Duodenal mucosa (tissue), 2 donors: ENCODE measurements at regions not wholly inside any gene's neighbourhood (a gene's known extent, or its start where the extent isn't known, plus 50 kb on each side); places are given as distances from the start of the nearest gene placed in this dataset.
"Not testable (repeated sequence)": the region's sequence is repeated elsewhere in the genome, so short reads cannot be mapped to it uniquely, and the experiment has no call there.

Experiments used
- H3K27ac ChIP-seq: one replicate; pipeline ENCODE4 v1.7.0; 2013; ENCODE audit warnings: low read depth, low read length
- H3K27me3 ChIP-seq, 2 donors: one replicate each; pipeline ENCODE4 v1.7.0; 2013; ENCODE audit warnings: low read length in 2 of 2, control low read depth in 1 of 2; ENCODE audit not compliant: insufficient read depth in 2 of 2, control insufficient read depth in 1 of 2
- H3K36me3 ChIP-seq, 2 donors: one replicate each; pipeline ENCODE4 v1.7.0; 2013; ENCODE audit warnings: low read length in 2 of 2, control low read depth in 1 of 2; ENCODE audit not compliant: insufficient read depth in 2 of 2, control insufficient read depth in 1 of 2
- H3K4me1 ChIP-seq, 2 donors: one replicate each; pipeline ENCODE4 v1.7.0; 2013; ENCODE audit warnings: low read length in 2 of 2, control low read depth in 1 of 2; ENCODE audit not compliant: insufficient read depth in 2 of 2, control insufficient read depth in 1 of 2
- H3K4me3 ChIP-seq, 2 donors: one replicate each; pipeline ENCODE4 v1.7.0; 2013; ENCODE audit warnings: low read length in 2 of 2, low read depth in 1 of 2
- H3K9ac ChIP-seq, 2 donors: one replicate each; pipeline ENCODE4 v1.7.0; 2013; ENCODE audit warnings: low read length in 2 of 2, low read depth in 1 of 2
- H3K9me3 ChIP-seq, 2 donors: one replicate each; pipeline ENCODE4 v1.7.0; 2013; ENCODE audit warnings: low read length in 2 of 2, control low read depth in 1 of 2; ENCODE audit not compliant: control insufficient read depth in 1 of 2

DNA sequence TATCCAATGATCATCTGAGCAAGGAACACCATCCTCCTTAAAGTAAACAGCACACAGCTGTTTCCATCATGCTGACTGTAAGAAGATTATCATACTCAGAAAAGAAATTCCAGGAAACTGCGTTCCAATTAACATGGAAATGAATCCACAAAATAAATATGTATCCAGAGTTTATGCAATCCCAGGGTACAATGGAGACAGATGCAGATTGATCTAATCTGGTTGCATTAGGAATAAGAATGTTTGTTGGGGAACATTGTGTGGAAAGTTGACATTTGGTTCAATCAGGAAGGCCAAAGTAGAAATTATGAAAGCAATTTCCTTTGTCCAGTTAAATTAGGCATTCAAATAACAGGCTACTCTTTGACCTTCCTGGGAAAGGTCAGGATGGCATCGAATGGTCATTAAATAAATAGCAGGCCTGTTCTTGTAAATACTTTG lies 236.9 kb upstream of the AMIGO2 start:
- H3K9ac ChIP-seq, result no peak overlapping the region
- H3K9me3 ChIP-seq, result no peaks in the 10 kb centered on the region
- H3K4me3 ChIP-seq, result no peak overlapping the region
- no peaks in the 10 kb centered on the region for H3K36me3 ChIP-seq
- no peaks in the 10 kb centered on the region for H3K27me3 ChIP-seq
- H3K4me1 ChIP-seq, result peaks cover 4 to 9% of the 10 kb centered on the region in 2 donors
- H3K27ac ChIP-seq, result no peak overlapping the region

GRCh38 chr12:47314996-47315395 lies 235.2 kb upstream of the AMIGO2 start:
- Histone ChIP-seq H3K9ac (no peak overlapping the region), H3K36me3 (no peaks in the 10 kb centered on the region), H3K27me3 (no peaks in the 10 kb centered on the region), H3K27ac (no peak overlapping the region), H3K4me3 (no peak overlapping the region), H3K9me3 (no peaks in the 10 kb centered on the region), H3K4me1 (peaks cover 4 to 9% of the 10 kb centered on the region in 2 donors)

DNA sequence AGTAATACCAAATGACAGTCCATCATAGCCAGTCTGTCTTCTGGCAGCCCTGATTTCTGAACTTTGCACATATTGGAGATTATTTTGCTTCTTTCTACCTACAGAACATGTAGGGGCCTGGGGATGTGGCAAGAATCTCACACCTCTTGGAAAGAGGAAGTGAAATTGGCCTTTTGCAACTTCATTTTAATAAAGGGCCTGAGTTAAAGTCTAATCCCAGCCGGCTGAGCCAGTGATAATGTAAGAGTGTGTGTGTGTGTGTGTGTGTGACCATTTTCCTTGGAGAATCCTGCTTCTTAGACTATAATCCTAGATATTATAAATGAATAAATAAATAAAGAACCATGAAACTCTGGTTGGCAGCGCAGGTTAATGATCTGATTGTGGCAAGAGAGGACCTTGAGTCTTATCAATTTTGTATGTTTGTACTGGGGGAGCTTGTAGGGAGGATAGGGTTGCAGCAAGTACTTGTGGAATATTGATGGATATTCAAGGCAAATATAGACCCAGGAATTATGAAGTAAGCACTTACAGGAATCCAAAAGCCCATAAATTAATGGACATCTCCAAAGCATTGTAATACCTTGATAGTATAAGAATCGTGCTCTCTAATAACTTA lies 233.2 kb upstream of the AMIGO2 start:
- peaks cover 4 to 9% of the 10 kb centered on the region in 2 donors for H3K4me1 ChIP-seq
- H3K27ac ChIP-seq, result no peak overlapping the region

GRCh38 chr12:47312147-47312546 lies 232.4 kb upstream of the AMIGO2 start:
- no peak overlapping the region for H3K27ac ChIP-seq
- H3K4me3 ChIP-seq, result no peak overlapping the region

More for the DNA sequence above, 233.2 kb upstream of the AMIGO2 start:
- Histone ChIP-seq H3K27me3 (no peaks in the 10 kb centered on the region), H3K9me3 (no peaks in the 10 kb centered on the region), H3K4me3 (no peak overlapping the region), H3K9ac (no peak overlapping the region), H3K36me3 (no peaks in the 10 kb centered on the region)

DNA sequence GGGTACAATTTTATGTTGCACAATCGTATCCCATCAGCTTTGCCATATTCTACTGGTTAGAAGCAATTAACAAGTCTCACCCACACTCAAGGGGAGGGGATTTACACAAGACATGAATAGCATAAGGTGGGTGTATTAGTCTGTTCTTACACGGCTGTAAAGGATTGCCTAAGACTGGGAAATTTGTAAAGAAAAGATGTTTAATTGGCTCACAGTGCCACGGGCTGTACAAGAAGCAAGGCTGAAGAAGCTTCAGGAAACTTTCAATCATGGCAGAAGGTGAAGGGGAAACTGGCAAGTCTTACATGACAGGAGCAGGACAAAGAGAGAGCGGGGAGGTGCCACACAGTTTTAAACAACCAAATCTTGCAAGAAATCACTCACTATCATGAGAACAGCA lies 231.8 kb upstream of the AMIGO2 start:
- H3K9ac ChIP-seq, result no peak overlapping the region
- H3K9me3 ChIP-seq, result no peaks in the 10 kb centered on the region
- H3K27me3 ChIP-seq, result no peaks in the 10 kb centered on the region
- H3K27ac ChIP-seq, result no peak overlapping the region
- no peaks in the 10 kb centered on the region for H3K36me3 ChIP-seq
- no peak overlapping the region for H3K4me3 ChIP-seq
- peaks cover under 1 to 9% of the 10 kb centered on the region in 2 donors for H3K4me1 ChIP-seq

More at GRCh38 chr12:47312147-47312546, 232.4 kb upstream of the AMIGO2 start:
- peaks cover 4 to 12% of the 10 kb centered on the region in 2 donors for H3K4me1 ChIP-seq
- no peaks in the 10 kb centered on the region for H3K9me3 ChIP-seq
- H3K27me3 ChIP-seq, result no peaks in the 10 kb centered on the region
- H3K36me3 ChIP-seq, result no peaks in the 10 kb centered on the region
- no peak overlapping the region for H3K9ac ChIP-seq

GRCh38 chr12:47311010-47311409 lies 231.3 kb upstream of the AMIGO2 start:
- Histone ChIP-seq H3K4me3 (no peak overlapping the region), H3K36me3 (no peaks in the 10 kb centered on the region), H3K27ac (no peak overlapping the region), H3K4me1 (peaks cover 0 to 8% of the 10 kb centered on the region in 2 donors), H3K9me3 (no peaks in the 10 kb centered on the region), H3K27me3 (no peaks in the 10 kb centered on the region), H3K9ac (no peak overlapping the region)

- no peaks in the 10 kb centered on the region for H3K36me3 ChIP-seq
- H3K4me1 ChIP-seq, result peaks cover 0 to 8% of the 10 kb centered on the region in 2 donors
- H3K27me3 ChIP-seq, result no peaks in the 10 kb centered on the region
- no peaks in the 10 kb centered on the region for H3K9me3 ChIP-seq
- H3K4me3 ChIP-seq, result no peak overlapping the region
- no peak overlapping the region for H3K27ac ChIP-seq
- H3K9ac ChIP-seq, result no peak overlapping the region
Observed at GRCh38 chr12:47308672-47309071, 228.9 kb upstream of the AMIGO2 start.

- H3K9ac ChIP-seq, result no peak overlapping the region
- H3K4me3 ChIP-seq, result peak overlapping the region; percentile 10 to 55
- H3K27me3 ChIP-seq, result no peaks in the 10 kb centered on the region
- H3K36me3 ChIP-seq, result no peaks in the 10 kb centered on the region
- no peaks in the 10 kb centered on the region for H3K9me3 ChIP-seq
- peaks cover 0 to 3% of the 10 kb centered on the region in 2 donors for H3K4me1 ChIP-seq
- H3K27ac ChIP-seq, result no peak overlapping the region
Observed at GRCh38 chr12:47307680-47308399, 228.1 kb upstream of the AMIGO2 start.

DNA sequence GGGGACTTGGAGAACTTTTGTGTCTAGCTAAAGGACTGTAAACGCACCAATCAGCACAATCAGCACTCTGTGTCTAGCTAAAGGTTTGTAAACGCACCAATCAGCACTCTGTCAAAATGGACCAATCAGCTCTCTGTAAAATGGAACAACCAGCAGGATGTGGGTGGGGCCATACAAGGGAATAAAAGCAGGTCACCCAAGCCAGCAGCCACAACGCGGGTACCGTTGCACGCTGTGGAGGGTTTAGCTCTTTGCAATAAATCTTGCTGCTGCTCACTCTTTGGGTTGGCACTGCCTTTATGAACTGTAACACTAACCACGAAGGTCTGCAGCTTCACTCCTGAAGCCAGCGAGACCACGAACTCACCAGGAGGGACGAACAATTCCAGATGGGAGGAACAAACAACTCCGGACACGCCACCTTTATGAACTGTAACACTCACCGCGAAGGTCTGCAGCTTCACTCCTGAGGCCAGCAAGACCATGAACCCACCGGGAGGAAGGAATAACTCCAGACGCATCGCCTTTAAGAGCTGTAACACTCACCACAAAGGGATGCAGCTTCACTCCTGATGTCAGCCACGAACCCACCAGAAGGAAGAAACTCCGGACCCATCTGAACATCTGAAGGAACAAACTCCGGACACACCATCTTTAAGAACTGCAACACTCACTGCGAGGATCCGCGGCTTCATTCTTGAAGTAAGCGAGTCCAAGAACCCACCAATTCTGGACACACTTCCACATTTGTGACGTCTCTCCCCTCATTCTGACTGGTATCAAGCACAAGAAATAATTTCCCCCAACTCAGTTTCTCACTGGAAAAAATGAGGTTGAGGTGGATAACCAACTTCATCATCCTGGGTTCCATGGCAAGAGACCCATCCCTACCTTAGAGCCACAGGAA lies 227.3 kb upstream of the AMIGO2 start:
- Histone ChIP-seq H3K4me3 (peak overlapping the region; percentile 10 to 55), H3K9ac (peak overlapping the region in 1 of 2 donors; percentile 25)
- not testable (repeated sequence) for H3K36me3 ChIP-seq, H3K27ac ChIP-seq, H3K27me3 ChIP-seq, H3K9me3 ChIP-seq, H3K4me1 ChIP-seq

DNA sequence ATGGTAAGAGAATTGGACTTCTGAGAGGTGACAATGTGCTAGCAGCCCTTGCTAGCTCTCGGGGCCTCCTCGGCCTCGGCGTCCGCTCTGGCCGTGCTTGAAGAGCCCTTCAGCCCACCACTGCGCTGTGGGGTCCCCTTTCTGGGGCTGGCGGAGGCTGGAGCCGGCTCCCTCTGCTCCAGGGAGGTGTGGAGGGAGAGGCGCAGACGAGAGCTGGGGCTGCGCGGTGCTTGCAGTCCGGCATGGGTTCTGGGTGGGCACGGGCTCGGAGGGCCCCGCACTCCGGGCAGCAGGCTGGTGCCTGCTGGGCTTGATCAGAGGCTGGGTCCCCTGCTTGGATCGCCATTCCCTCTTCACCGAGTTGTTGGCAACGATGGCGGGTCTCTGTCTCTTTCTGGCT lies 226.4 kb upstream of the AMIGO2 start:
- no peak overlapping the region for H3K9ac ChIP-seq
- no peak overlapping the region for H3K27ac ChIP-seq
- H3K27me3 ChIP-seq, result no peaks in the 10 kb centered on the region
- H3K9me3 ChIP-seq, result no peaks in the 10 kb centered on the region
- H3K4me3 ChIP-seq, result no peak overlapping the region
- H3K36me3 ChIP-seq, result no peaks in the 10 kb centered on the region
- H3K4me1 ChIP-seq, result peaks cover 0 to 3% of the 10 kb centered on the region in 2 donors
